ENCODE measurements at regions not wholly inside any gene's neighbourhood (a gene's known extent, or its start where the extent isn't known, plus 50 kb on each side); places are given as distances from the start of the nearest gene placed in this dataset.

DNA sequence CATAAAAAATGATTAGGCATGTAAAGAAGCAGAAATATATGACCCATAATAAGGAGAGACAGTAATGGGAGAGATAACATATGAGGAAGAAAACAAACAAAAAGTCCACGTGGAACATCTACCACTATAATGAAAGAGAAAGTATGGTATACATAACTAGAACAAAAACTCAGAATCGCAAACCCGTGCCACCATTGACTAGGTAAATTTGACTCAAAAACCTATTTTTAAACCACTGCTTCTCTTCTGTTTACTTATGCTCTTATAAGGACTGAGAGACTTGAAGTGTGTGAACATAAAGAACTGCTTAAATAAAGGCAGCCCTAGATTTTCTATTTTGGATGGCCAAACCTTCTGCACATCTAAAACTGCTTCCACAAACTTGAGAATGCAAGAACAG is 330.7 kb downstream of the CAAP1 start:
- no peak for TF ChIP-seq CREB1 (IDR thresholded peaks at IDR 0.05; ENCODE audit: low read depth)
- no peak for TF ChIP-seq TEAD4 (IDR thresholded peaks at IDR 0.05)
- no peak for TF ChIP-seq TAF1 (IDR thresholded peaks at IDR 0.05; ENCODE audit: low read depth)
- TF ChIP-seq RAD21 (IDR thresholded peaks at IDR 0.05; ENCODE audit: low read depth), result no peak
- TF ChIP-seq NFIC (IDR thresholded peaks at IDR 0.05), result no peak
- TF ChIP-seq YY1 (IDR thresholded peaks at IDR 0.05; ENCODE audit: low read depth), result no peak
- no peak for TF ChIP-seq CEBPB (IDR thresholded peaks at IDR 0.05)
- TF ChIP-seq, protein P1, sequence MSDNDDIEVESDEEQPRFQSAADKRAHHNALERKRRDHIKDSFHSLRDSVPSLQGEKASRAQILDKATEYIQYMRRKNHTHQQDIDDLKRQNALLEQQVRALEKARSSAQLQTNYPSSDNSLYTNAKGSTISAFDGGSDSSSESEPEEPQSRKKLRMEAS (IDR thresholded peaks at IDR 0.05), result no peak
- TF ChIP-seq ZBTB7A (IDR thresholded peaks at IDR 0.05; ENCODE audit: low read depth), result no peak

All from Ishikawa (cell line).